Stomach (tissue), 8 donors: ENCODE measurements at regions not wholly inside any gene's neighbourhood (a gene's known extent, or its start where the extent isn't known, plus 50 kb on each side); places are given as distances from the start of the nearest gene placed in this dataset.

Source experiments
- DNase-seq, 2 donors: peaks; one replicate each; pipeline versions ENCODE4 v3.0.0 to v3.0.0-alpha.2; 2013 to 2019
- H3K27ac ChIP-seq, 5 donors: fragments of 200-600 bp in 4 of 5; sonication (generic) in 4 of 5; one replicate each; pipeline ENCODE4 v1.5.1; 2013 to 2019; ENCODE audit warnings: mild to moderate bottlenecking in 1 of 5, moderate library complexity in 1 of 5
- H3K27me3 ChIP-seq, 3 donors: fragments of 200-600 bp; sonication (generic); one replicate each; pipeline ENCODE4 v1.5.1; 2017 to 2019; ENCODE audit warnings: mixed run types in 1 of 3
- H3K36me3 ChIP-seq, 4 donors: fragments of 200-600 bp; sonication (generic); 1 replicate in 3 of 4; 2 replicates in 1 of 4; pipeline ENCODE4 v1.5.1; 2016 to 2019
- H3K4me1 ChIP-seq, 4 donors: fragments of 200-600 bp; sonication (generic); one replicate each; pipeline ENCODE4 v1.5.1; 2016 to 2019
- H3K4me3 ChIP-seq, 4 donors: fragments of 200-600 bp; sonication (generic) in 3 of 4; one replicate each; pipeline ENCODE4 v1.5.1; 2016 to 2019; ENCODE audit warnings: mild to moderate bottlenecking in 1 of 4
- H3K9me3 ChIP-seq, 4 donors: fragments of 200-600 bp; sonication (generic); one replicate each; pipeline ENCODE4 v1.5.1; 2016 to 2019
- EP300 ChIP-seq: sonication (generic); formaldehyde crosslinking; IDR thresholded peaks from one replicate; pipeline ENCODE4 v1.6.1; 2017; ENCODE audit warnings: antibody characterized with exemption
- POLR2A ChIP-seq, 4 donors: fragments of 450-650 bp; IDR thresholded peaks; one replicate each; pipeline ENCODE4 v1.6.1; 2016; ENCODE audit warnings: antibody characterized with exemption in 4 of 4, control low read depth in 2 of 4, mild to moderate bottlenecking in 1 of 4, moderate library complexity in 1 of 4
- POLR2AphosphoS5 ChIP-seq, 3 donors: sonication (generic); formaldehyde crosslinking; IDR thresholded peaks; one replicate each; pipeline ENCODE4 v1.6.1; 2016; ENCODE audit warnings: antibody characterized with exemption in 3 of 3
- WGBS, 5 donors: extraction: QIAGEN DNeasy Blood & Tissue Kit in 3 of 5; methylation state at CpG; one replicate each; pipeline versions ENCODE4 v1.1.5 to v1.1.7; 2013 to 2018; 5-methylcytosine and 5-hydroxymethylcytosine counted together
- intact Hi-C: fragments of 100-400 bp; cut with DNase I; formaldehyde crosslinking; loops from one replicate; pipeline ENCODE4 v1.15.1; 2023; ENCODE audit warnings: low total_unique reads
- TF ChIP-seq, protein P1 (sequence below), 7 experiments: fragments of 450-650 bp in 4 of 7; fragments of 200-600 bp in 3 of 7; sonication (generic) in 3 of 7; IDR thresholded peaks; one replicate each; pipeline ENCODE4 v1.5.1; 2016 to 2019; ENCODE audit warnings: antibody characterized with exemption in 7 of 7, control low read depth in 2 of 7, mild to moderate bottlenecking in 1 of 7
- donor health status: healthy with polysubstance abuse.
- donor health status: Bipolar disorder and iron deficiency.
- donor health status: healthy.

DNA sequence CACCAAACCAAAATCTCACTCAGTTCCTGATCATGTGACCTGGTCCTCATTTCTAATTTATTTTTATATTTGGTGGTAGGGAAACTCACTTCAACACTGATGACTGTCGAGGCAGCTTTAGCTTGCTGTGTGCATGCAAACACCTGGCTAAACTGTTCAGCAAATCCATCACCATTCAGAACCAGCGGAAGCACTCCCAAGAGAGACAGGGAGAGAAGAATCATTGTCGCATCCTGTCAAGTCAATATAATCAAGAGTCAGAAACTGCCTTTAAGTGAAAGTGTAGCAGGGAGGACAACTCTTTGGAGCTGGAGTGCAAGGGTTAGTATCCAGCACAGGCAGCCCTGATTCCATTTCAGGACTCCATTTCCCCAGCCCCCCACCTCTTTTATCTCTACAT, 300.7 kb downstream of the XPNPEP1 start:
- no peak for DNase-seq
- Histone ChIP-seq H3K27me3 (no peaks in the 10 kb centered on the region), H3K4me1 (no peaks in the 10 kb centered on the region), H3K4me3 (no peak overlapping the region), H3K36me3 (no peaks in the 10 kb centered on the region), H3K9me3 (no peaks in the 10 kb centered on the region), H3K27ac (no peak overlapping the region)
- WGBS, 5 donors, result 65 to 83% (median 73%) methylated on average over 3 of the region's 3 CpGs
- TF ChIP-seq EP300 (no peak), POLR2AphosphoS5 (IDR thresholded peaks at IDR 0.05) (no peak), POLR2A (IDR thresholded peaks at IDR 0.05) (no peak)
- TF ChIP-seq, protein P1, sequence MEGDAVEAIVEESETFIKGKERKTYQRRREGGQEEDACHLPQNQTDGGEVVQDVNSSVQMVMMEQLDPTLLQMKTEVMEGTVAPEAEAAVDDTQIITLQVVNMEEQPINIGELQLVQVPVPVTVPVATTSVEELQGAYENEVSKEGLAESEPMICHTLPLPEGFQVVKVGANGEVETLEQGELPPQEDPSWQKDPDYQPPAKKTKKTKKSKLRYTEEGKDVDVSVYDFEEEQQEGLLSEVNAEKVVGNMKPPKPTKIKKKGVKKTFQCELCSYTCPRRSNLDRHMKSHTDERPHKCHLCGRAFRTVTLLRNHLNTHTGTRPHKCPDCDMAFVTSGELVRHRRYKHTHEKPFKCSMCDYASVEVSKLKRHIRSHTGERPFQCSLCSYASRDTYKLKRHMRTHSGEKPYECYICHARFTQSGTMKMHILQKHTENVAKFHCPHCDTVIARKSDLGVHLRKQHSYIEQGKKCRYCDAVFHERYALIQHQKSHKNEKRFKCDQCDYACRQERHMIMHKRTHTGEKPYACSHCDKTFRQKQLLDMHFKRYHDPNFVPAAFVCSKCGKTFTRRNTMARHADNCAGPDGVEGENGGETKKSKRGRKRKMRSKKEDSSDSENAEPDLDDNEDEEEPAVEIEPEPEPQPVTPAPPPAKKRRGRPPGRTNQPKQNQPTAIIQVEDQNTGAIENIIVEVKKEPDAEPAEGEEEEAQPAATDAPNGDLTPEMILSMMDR (IDR thresholded peaks at IDR 0.05), result no peak
- intact Hi-C loops, result no loop called here

DNA sequence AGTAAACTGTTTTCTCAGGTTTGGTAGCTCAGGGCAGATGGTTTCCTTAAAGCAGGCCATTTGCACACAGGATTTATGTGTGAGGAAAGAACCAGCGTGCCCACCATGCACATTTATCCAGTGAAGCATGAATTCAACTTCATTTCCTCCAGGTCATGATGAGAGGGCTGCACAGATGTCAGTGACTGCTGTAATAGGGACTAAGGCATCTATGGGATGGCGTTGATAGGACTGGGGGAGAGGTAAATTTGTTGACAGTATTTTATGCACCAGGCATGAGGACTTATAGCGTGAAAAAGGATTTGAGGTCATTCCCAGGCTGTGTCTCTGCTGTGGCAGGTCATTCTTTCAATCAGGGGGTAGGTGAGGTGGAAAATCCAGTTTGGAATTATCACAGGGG, 302.9 kb downstream of the XPNPEP1 start:
- 34 to 46% (median 42%) methylated on average over 3 of the region's 3 CpGs for WGBS, 5 donors
- H3K27me3 ChIP-seq, result no peaks in the 10 kb centered on the region
- DNase-seq, result no peak
- intact Hi-C loops, result no loop called here
- no peak overlapping the region for H3K4me3 ChIP-seq
- TF ChIP-seq EP300, result no peak
- no peaks in the 10 kb centered on the region for H3K36me3 ChIP-seq
- no peak overlapping the region for H3K27ac ChIP-seq
- H3K9me3 ChIP-seq, result no peaks in the 10 kb centered on the region
- no peaks in the 10 kb centered on the region for H3K4me1 ChIP-seq

DNA sequence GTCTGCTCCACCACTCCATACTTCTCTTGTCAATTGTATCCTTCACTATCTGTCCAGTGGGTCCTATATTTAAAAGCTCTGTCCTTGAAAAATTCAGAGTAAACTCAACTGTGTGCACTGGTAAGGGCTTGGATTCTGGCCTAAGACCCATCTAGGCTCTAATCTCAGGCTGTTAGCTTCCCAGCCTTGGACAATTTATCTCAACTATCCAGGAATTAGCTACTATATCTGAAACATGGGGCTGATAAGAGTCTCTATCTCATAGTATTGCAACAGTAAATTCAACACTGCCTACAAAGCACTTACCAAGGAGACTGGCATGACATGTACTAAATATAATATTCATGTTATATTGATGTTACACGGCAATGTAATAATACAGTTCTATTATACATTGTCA, 303.4 kb downstream of the XPNPEP1 start:
- no peak overlapping the region for H3K4me3 ChIP-seq
- no peaks in the 10 kb centered on the region for H3K27me3 ChIP-seq
- no peak for DNase-seq
- no peaks in the 10 kb centered on the region for H3K36me3 ChIP-seq
- intact Hi-C loops, result no loop called here
- WGBS, 5 donors, result 80 to 89% (median 87%) methylated on average over 1 of the region's 1 CpG
- no peak overlapping the region for H3K27ac ChIP-seq
- TF ChIP-seq, protein P1 (IDR thresholded peaks at IDR 0.05), result no peak
- TF ChIP-seq EP300 (no peak), POLR2AphosphoS5 (IDR thresholded peaks at IDR 0.05) (no peak), POLR2A (IDR thresholded peaks at IDR 0.05) (no peak)
- H3K4me1 ChIP-seq, result no peaks in the 10 kb centered on the region
- H3K9me3 ChIP-seq, result no peaks in the 10 kb centered on the region

DNA sequence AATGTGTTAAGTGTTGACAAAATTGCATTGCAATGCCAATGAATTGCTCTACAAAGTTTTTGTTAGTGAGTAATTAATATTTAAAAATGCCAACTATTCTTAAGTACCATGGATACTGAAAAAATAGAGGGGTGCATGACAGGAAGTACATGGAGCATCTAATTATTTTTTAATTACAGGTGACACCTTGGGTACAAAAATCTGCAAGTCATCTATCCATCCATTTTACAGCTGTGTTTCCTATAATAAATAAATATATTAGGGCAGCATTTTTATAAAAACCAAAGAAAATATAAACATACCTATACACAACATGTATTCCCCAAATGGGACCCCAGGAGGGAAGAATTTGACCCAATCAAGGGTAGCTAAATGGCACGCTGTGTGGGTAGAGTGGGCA, 304.6 kb downstream of the XPNPEP1 start:
- no peak for DNase-seq
- H3K36me3 ChIP-seq, result no peaks in the 10 kb centered on the region
- intact Hi-C loops, result no loop called here

DNA sequence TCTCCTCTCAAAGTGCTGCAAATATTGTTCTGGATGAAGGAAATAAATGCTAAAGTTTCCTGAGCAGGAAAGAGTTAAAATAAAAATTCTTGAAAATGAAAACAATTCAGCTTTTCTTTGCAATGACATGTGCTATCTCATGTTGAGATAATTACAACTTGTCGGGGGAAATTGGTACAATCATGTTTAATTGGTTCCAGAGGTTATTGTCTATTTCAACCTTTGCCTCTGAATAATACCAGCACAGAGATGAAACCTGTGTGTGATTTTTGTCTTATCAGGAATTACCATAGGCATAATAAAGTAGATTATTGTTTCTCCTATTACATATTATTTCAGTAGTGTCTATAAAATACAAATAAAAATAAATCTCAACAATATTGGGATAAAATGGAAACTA, 305.0 kb downstream of the XPNPEP1 start:
- TF ChIP-seq POLR2AphosphoS5 (IDR thresholded peaks at IDR 0.05), result no peak
- no peak for TF ChIP-seq POLR2A (IDR thresholded peaks at IDR 0.05)
- TF ChIP-seq, protein P1 (IDR thresholded peaks at IDR 0.05), result no peak
- no peak for TF ChIP-seq EP300
- DNase-seq, result no peak
- H3K9me3 ChIP-seq, result no peaks in the 10 kb centered on the region
- no peak overlapping the region for H3K27ac ChIP-seq
- WGBS, 5 donors, result 0 to 8% (median 0%) methylated on average over 1 of the region's 1 CpG
- no peaks in the 10 kb centered on the region for H3K4me1 ChIP-seq
- no peak overlapping the region for H3K4me3 ChIP-seq
- H3K36me3 ChIP-seq, result no peaks in the 10 kb centered on the region
- H3K27me3 ChIP-seq, result no peaks in the 10 kb centered on the region
- intact Hi-C loops, result no loop called here

More for the DNA sequence above, 304.6 kb downstream of the XPNPEP1 start:
- H3K4me3 ChIP-seq, result no peak overlapping the region
- no peak for TF ChIP-seq POLR2AphosphoS5 (IDR thresholded peaks at IDR 0.05)
- TF ChIP-seq POLR2A (IDR thresholded peaks at IDR 0.05), result no peak
- TF ChIP-seq, protein P1 (IDR thresholded peaks at IDR 0.05), result no peak
- TF ChIP-seq EP300, result no peak
- H3K4me1 ChIP-seq, result no peaks in the 10 kb centered on the region
- no peaks in the 10 kb centered on the region for H3K9me3 ChIP-seq
- H3K27me3 ChIP-seq, result no peaks in the 10 kb centered on the region
- H3K27ac ChIP-seq, result no peak overlapping the region
- 82 to 100% (median 86%) methylated on average over 1 of the region's 1 CpG for WGBS, 5 donors
